ENCODE measurements at regions not wholly inside any gene's neighbourhood (a gene's known extent, or its start where the extent isn't known, plus 50 kb on each side); places are given as distances from the start of the nearest gene placed in this dataset.

DNA sequence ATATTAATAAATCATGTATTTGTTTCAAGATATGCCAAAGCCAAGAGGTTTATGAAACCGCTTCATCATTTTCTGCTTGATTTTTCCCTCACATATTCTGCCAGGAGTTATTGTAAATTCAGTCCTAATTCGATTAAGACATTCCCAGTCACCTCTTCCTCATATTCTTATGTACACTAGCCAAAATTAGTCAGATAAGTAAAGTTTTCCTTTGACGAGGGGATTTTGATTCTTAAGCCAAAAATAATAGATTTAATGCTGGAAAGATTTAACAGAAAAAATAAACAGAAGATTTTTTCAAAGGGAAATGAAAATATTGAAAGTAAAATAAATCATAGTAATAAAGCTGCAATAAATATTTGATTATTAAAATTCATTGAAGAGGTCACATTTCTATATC, 51.0 kb upstream of the VEGFC start:
- Mint-ChIP-seq H3K36me3 (ENCODE audit: low read depth) (no peaks in the 10 kb centered on the region), H3K9me3 (no peaks in the 10 kb centered on the region), H3K4me3 (no peak overlapping the region), H3K4me1 (ENCODE audit: low read depth) (no peaks in the 10 kb centered on the region), H3K27ac (no peak overlapping the region), H3K27me3 (no peaks in the 10 kb centered on the region)
- intact Hi-C loops (cut with micrococcal nuclease) = no loop called here

DNA sequence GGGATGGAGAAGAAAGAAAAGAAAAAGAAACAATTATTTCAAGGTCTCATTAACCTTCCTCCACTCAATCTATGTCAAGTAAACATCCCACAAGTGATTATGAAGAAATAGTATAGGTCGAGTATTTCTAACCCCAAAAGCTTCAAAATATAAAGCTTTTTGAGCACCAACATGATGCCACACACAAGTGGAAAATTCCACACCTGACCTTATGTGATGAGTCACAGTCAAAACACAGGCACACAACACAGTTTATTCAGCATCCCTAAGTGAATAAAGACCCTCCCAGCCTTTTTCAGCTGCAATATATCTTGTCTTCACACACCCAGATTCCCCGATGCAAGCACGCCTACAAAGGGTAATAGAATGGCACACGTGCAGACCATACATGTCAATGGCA, 51.7 kb upstream of the VEGFC start:
- Mint-ChIP-seq H3K27ac (no peak overlapping the region), H3K27me3 (no peaks in the 10 kb centered on the region), H3K9me3 (no peaks in the 10 kb centered on the region), H3K4me3 (no peak overlapping the region), H3K36me3 (ENCODE audit: low read depth) (no peaks in the 10 kb centered on the region), H3K4me1 (ENCODE audit: low read depth) (no peaks in the 10 kb centered on the region)
- intact Hi-C loops (cut with micrococcal nuclease) = no loop called here

DNA sequence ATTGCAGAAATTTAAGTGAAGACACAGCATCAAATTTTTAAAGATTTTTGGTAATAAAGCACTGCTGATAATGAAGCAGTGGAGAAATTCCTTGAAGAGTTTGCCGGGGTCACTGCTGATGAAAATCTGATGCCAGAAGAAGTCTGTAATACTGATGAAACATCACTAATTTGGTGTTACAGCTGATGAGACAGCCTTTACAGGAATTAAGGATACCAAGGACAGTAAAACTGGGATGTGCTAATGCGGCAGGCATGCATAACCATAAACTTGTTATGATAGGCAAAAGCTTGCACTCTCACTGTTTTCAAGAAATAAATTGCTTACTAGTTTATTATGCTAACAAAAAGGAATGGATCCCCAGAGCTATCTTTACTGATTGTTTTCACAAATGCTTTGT, 52.9 kb upstream of the VEGFC start:
- Mint-ChIP-seq H3K4me1 (ENCODE audit: low read depth) (no peaks in the 10 kb centered on the region), H3K36me3 (ENCODE audit: low read depth) (no peaks in the 10 kb centered on the region), H3K4me3 (no peak overlapping the region), H3K27me3 (no peaks in the 10 kb centered on the region), H3K27ac (no peak overlapping the region), H3K9me3 (no peaks in the 10 kb centered on the region)
- intact Hi-C loops (cut with micrococcal nuclease) = no loop called here

DNA sequence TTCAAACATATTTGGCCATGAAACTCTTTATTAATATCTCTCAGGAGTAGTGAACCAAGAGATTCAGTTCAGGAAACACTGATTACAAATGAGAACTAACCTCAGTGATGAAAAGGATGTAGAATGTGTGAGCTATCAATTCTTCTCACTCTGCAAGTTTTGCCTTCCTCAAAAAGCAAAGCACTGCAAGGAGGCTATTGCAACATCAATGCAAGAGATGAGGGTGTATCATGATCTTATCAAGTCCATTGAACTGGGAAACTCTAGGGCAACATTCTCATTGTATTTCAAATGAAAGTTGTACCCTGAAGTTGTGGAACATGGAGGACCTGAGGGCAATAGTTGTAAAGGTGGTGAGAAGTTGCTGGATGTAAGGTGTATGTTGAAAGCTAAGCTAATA, 56.4 kb upstream of the VEGFC start:
- intact Hi-C loops (cut with micrococcal nuclease) = no loop called here

DNA sequence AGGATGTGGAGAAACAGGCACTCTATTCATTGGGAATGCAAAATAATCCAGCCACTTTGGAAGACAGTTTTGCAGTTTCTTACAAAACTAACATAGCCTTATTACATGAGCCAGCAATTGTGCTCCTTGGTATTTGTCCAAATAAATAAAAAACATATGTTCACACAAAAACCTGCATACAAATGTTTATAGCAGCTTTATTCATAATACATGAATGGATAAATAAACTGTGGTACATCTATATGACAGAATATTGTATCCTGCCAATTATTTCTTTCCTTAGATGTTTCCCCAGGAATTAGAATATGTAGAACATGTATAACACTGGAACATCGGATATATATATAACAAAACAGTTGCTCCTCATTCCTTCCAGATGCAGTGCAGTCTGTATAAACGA, 57.7 kb upstream of the VEGFC start:
- no peaks in the 10 kb centered on the region for H3K4me1 Mint-ChIP-seq (ENCODE audit: low read depth)
- no peaks in the 10 kb centered on the region for H3K9me3 Mint-ChIP-seq
- no peak overlapping the region for H3K27ac Mint-ChIP-seq
- no peaks in the 10 kb centered on the region for H3K27me3 Mint-ChIP-seq
- intact Hi-C loops (cut with micrococcal nuclease) = no loop called here
- H3K4me3 Mint-ChIP-seq = no peak overlapping the region
- H3K36me3 Mint-ChIP-seq (ENCODE audit: low read depth) = no peaks in the 10 kb centered on the region

More for the DNA sequence above, 56.4 kb upstream of the VEGFC start:
- no peaks in the 10 kb centered on the region for H3K9me3 Mint-ChIP-seq
- no peaks in the 10 kb centered on the region for H3K27me3 Mint-ChIP-seq
- H3K36me3 Mint-ChIP-seq (ENCODE audit: low read depth) = no peaks in the 10 kb centered on the region
- no peak overlapping the region for H3K4me3 Mint-ChIP-seq
- no peak overlapping the region for H3K27ac Mint-ChIP-seq
- no peaks in the 10 kb centered on the region for H3K4me1 Mint-ChIP-seq (ENCODE audit: low read depth)

DNA sequence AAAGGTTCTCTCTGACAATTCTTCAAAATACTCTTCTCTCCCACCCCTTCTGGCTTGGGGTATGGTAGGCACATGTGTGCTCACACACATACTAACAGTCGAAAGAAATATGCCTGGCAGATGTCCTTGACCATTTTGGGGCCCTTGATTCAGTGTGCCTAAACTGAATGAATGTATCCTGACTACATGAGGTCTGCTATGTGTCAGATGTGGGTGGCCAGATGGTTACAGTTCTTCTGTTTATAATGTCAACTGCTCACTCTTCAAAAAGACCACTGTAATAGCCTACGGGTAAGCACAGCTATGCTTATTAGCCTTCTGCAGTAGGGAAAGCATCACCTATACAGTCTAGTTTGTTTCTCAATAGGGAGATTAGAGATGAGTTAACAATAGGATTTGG, 63.7 kb upstream of the VEGFC start:
- Mint-ChIP-seq H3K4me1 (ENCODE audit: low read depth) (no peaks in the 10 kb centered on the region), H3K9me3 (peaks cover 18% of the 10 kb centered on the region), H3K36me3 (ENCODE audit: low read depth) (no peaks in the 10 kb centered on the region), H3K27me3 (no peaks in the 10 kb centered on the region), H3K27ac (no peak overlapping the region), H3K4me3 (no peak overlapping the region)
- intact Hi-C loops (cut with micrococcal nuclease) = no loop called here

DNA sequence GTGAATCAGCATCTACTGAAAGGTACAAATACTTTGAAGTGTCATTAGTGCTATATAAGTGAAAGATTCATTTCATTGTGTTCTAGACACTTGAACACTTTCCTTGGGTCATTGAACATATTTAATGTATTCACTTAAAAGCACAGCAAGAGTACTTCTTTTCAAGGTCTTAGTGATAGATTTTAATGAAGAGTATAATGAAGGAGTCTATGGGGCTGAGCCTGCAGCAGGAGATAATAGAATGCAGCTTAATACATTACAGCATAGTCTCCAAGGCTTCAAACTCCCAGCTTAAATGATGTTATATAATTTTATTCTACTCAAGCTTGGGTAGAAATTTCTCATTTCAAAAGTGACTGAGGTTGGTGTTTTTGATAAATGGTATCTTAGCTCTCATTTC, 66.1 kb upstream of the VEGFC start:
- H3K27me3 Mint-ChIP-seq = no peaks in the 10 kb centered on the region
- no peak overlapping the region for H3K27ac Mint-ChIP-seq
- H3K9me3 Mint-ChIP-seq = peaks cover 18% of the 10 kb centered on the region
- H3K36me3 Mint-ChIP-seq (ENCODE audit: low read depth) = no peaks in the 10 kb centered on the region
- H3K4me3 Mint-ChIP-seq = no peak overlapping the region
- no peaks in the 10 kb centered on the region for H3K4me1 Mint-ChIP-seq (ENCODE audit: low read depth)
- intact Hi-C loops (cut with micrococcal nuclease) = no loop called here

DNA sequence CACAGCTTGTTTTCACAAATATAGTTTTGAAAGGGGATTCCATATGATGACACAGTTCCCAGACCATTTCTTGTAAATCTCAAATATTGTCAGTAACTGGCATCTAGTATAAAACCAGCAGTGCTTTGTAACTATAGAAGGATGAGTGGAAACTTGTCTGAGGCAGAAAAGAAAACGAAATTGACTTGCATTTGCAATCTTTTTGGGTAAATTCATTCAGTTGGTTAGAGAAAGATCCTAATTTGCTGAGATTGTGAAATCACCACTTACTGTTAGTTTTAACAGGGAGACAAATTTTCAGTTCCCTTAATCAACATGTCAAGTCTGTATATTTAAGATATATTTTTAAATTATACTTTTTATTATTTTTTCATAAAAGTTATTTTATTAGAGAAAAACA, 71.5 kb upstream of the VEGFC start:
- H3K4me3 Mint-ChIP-seq = no peak overlapping the region
- no peak overlapping the region for H3K27ac Mint-ChIP-seq
- no peaks in the 10 kb centered on the region for H3K36me3 Mint-ChIP-seq (ENCODE audit: low read depth)
- intact Hi-C loops (cut with micrococcal nuclease) = no loop called here
- H3K4me1 Mint-ChIP-seq (ENCODE audit: low read depth) = no peaks in the 10 kb centered on the region
- H3K9me3 Mint-ChIP-seq = peaks cover 18% of the 10 kb centered on the region
- no peaks in the 10 kb centered on the region for H3K27me3 Mint-ChIP-seq

DNA sequence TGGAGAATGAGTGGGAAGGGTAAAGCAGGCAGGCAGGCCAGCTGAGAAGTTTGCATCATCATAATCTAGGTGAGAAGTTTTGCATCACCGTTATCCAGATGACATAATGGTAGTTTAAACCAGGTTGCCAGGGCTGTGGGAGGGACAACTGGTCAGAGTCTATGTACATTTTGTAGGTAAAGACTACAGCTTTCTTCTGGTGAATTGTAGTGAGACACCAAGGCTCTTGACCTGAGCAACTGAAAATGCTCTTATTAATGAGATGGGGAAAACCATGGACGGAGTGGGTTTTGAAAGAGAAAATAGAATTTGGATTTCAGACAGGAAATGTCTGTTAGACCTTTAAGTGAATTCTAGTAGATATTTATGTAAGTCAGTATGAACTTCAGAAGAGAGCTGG, 76.0 kb upstream of the VEGFC start:
- H3K4me1 Mint-ChIP-seq (ENCODE audit: low read depth) = no peaks in the 10 kb centered on the region
- intact Hi-C loops (cut with micrococcal nuclease) = no loop called here
- no peaks in the 10 kb centered on the region for H3K27me3 Mint-ChIP-seq
- no peaks in the 10 kb centered on the region for H3K9me3 Mint-ChIP-seq
- H3K4me3 Mint-ChIP-seq = no peak overlapping the region
- H3K27ac Mint-ChIP-seq = no peak overlapping the region
- H3K36me3 Mint-ChIP-seq (ENCODE audit: low read depth) = no peaks in the 10 kb centered on the region

DNA sequence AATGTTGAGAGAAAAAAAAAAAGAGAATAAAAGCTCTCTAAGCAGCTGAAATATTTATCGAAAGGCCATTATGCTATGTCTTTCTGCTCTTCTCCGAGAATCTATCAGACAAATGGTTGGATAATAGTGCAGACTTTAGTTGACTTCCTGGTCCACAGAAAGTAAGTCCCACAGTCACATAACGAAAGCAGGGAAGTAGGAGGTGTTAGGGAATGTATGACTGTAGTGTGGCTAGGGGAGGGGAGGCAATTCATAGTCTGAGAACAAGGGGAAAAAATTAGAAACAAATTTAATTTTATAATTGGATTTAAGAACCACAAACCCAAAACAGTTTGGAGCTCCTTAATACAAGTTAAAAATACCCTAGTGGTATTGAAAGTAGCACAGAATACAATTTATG, 79.7 kb upstream of the VEGFC start:
- Mint-ChIP-seq H3K27me3 (no peaks in the 10 kb centered on the region), H3K27ac (no peak overlapping the region), H3K4me1 (ENCODE audit: low read depth) (no peaks in the 10 kb centered on the region), H3K36me3 (ENCODE audit: low read depth) (no peaks in the 10 kb centered on the region), H3K9me3 (no peaks in the 10 kb centered on the region), H3K4me3 (no peak overlapping the region)
- intact Hi-C loops (cut with micrococcal nuclease) = no loop called here

DNA sequence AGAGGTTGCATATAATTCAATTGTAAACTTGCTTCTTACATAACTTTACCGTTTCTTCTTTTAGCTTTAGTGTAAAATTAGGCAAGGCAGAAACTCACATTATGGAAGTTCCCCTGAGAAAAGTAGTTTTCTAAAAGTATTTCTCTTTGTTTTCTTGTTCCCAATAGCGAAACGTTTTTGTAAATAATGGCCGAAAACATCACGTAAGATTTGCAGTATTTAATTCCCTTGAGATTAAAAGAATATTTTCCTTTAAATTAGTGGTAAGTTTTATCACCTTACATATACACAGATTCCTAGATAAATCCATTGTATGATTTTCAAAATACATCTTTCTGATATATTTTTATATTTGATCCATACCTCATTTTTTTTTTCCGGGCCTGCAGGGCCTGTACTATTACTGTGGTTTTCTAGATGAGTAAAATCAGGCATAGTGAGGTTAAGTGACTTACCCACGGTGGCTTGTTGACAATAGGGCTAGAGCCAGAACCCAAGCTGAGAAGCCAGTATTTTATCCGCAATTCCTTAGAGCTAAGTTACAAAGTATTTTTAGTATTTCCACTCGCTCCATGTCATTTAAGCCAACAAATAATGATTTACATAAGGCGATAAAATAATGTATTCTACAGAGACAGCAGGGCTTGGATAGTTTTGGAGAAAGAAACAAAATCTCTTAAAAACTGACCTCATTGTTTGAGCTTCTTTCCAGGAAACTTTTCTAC, 82.2 kb upstream of the VEGFC start:
- Mint-ChIP-seq H3K27ac (no peak overlapping the region), H3K27me3 (no peaks in the 10 kb centered on the region), H3K4me3 (no peak overlapping the region), H3K4me1 (ENCODE audit: low read depth) (no peaks in the 10 kb centered on the region), H3K36me3 (ENCODE audit: low read depth) (no peaks in the 10 kb centered on the region), H3K9me3 (no peaks in the 10 kb centered on the region)
- intact Hi-C loops (cut with micrococcal nuclease) = no loop called here

DNA sequence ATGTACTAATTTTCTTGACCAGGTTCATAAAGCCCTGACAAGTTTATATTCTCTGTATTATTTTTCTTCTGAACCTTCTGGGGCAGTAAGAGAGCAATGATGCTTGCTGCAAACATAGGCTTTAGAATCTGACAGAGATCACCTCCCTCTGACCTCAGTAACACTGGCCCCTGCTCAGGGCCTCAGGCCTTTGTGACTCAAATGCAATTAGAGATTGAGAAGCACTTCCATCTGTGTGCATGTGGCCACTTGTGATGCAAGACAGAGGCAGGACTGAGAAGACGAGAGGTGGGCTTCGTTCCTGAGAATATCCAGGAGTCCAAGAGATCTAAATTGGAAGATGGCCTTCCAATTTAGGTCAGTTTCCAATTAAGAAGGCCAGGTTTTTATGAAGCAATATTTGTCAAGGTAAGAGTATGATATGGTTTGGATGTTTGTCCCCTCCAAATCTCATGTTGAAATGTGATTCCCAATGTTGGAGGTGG, 82.8 kb upstream of the VEGFC start:
- Mint-ChIP-seq H3K27me3 (no peaks in the 10 kb centered on the region), H3K4me3 (no peak overlapping the region), H3K27ac (no peak overlapping the region), H3K36me3 (ENCODE audit: low read depth) (no peaks in the 10 kb centered on the region), H3K9me3 (no peaks in the 10 kb centered on the region), H3K4me1 (ENCODE audit: low read depth) (no peaks in the 10 kb centered on the region)
- intact Hi-C loops (cut with micrococcal nuclease) = no loop called here

DNA sequence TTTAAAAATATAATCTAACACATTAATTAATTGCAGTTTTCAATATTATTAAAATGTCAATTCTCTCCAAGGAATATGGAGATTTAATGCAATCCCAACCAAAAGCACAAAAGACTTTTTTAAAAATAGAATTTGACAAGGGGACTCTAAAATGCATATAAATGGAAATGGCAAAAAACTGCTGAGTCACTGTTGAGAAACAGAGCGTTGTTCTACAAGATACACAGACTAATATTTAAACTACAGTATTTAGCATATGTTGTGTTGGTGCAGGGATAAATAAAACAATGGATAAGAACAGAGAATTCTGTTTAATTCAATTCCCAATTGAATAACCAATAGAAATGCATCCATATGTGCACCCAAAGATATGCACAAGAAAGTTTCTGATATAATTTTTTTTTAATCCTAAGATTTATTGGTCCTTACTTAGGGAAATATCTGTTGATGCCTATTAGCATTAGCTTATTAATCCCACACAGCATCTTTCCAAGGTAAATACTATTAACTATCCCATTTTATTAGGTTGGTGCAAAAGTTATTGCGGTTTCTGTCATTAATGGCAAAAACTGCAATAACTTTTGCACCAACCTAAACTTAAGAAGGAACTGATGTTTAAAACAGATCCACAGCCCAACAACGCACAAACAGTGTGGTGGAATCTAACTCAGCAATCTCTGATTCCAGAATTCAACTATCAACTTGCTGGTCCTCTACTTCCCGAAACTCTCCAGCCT, 86.8 kb upstream of the VEGFC start:
- Mint-ChIP-seq H3K36me3 (ENCODE audit: low read depth) (no peaks in the 10 kb centered on the region), H3K27me3 (no peaks in the 10 kb centered on the region), H3K9me3 (no peaks in the 10 kb centered on the region), H3K27ac (no peak overlapping the region), H3K4me3 (no peak overlapping the region), H3K4me1 (ENCODE audit: low read depth) (no peaks in the 10 kb centered on the region)
- intact Hi-C loops (cut with micrococcal nuclease) = no loop called here

DNA sequence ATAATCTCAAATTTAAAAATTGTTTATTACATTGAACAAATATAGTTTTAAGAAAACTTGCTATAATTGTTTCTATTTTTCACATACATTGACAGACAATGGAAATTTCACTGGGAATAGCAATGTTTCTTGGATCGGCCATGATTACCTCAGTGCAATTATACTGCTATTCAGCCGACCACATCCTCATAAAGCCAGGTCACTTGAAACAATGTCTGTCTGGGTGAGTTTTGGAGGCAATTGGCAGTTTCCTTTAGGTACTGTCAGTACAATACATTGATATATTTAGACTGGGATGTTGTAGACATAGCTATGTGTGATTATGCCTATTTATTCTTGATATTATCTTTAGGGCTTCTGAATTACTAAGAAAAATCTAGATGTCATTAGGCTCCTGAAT, 89.5 kb upstream of the VEGFC start:
- intact Hi-C loops (cut with micrococcal nuclease) = no loop called here
- Mint-ChIP-seq H3K4me1 (ENCODE audit: low read depth) (no peaks in the 10 kb centered on the region), H3K4me3 (no peak overlapping the region), H3K36me3 (ENCODE audit: low read depth) (no peaks in the 10 kb centered on the region), H3K27me3 (no peaks in the 10 kb centered on the region), H3K27ac (no peak overlapping the region), H3K9me3 (no peaks in the 10 kb centered on the region)

DNA sequence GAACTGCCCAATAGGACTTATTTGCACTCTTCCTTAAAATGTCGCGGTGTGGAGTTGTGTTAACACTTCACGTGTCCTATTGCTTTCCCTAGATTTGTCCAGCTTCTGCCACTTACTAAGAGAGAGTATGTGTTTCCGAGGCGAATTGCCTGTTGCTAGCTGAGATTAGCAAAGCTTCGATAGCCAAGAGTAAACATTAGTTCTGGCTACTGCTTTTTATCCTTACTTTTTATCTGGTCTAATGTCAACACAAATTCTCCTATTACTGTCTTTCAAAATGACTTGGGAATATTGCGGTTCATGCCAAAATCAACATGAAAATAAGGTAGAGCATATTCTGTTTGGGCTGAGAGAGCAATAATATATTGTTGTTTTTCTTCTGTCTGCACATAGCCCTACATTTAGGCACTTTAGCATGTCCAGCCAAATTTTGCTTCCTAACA, 90.4 kb upstream of the VEGFC start:
- no peaks in the 10 kb centered on the region for H3K27me3 Mint-ChIP-seq
- H3K36me3 Mint-ChIP-seq (ENCODE audit: low read depth) = no peaks in the 10 kb centered on the region
- no peak overlapping the region for H3K27ac Mint-ChIP-seq
- intact Hi-C loops (cut with micrococcal nuclease) = no loop called here
- no peaks in the 10 kb centered on the region for H3K9me3 Mint-ChIP-seq
- H3K4me1 Mint-ChIP-seq (ENCODE audit: low read depth) = no peaks in the 10 kb centered on the region
- no peak overlapping the region for H3K4me3 Mint-ChIP-seq
